Right lobe of liver (tissue), 6 donors: ENCODE measurements at regions not wholly inside any gene's neighbourhood (a gene's known extent, or its start where the extent isn't known, plus 50 kb on each side); places are given as distances from the start of the nearest gene placed in this dataset.

Experiments
- ATAC-seq, 4 donors: fragments of 200-7000 bp; cut with Tn5 transposase; one replicate each; pipeline ENCODE4 v1.9.1; 2020; ENCODE audit warnings: mild to moderate bottlenecking in 4 of 4, moderate library complexity in 4 of 4
- DNase-seq, 3 donors: peaks; one replicate each; pipeline ENCODE4 v3.0.0-alpha.2; 2020
- H3K27ac ChIP-seq, 3 donors: fragments of 200-600 bp; one replicate each; pipeline ENCODE4 v1.8.0; 2022
- H3K27me3 ChIP-seq, 2 donors: fragments of 200-600 bp; one replicate each; pipeline ENCODE4 v1.8.0; 2022
- H3K36me3 ChIP-seq, 4 donors: fragments of 200-600 bp; sonication (generic) in 1 of 4; one replicate each; pipeline versions ENCODE4 v1.5.1 to v1.8.0; 2017 to 2022; ENCODE audit warnings: control low read depth in 1 of 4
- H3K4me1 ChIP-seq, 4 donors: fragments of 200-600 bp; sonication (generic) in 1 of 4; one replicate each; pipeline versions ENCODE4 v1.5.1 to v1.8.0; 2017 to 2022; ENCODE audit warnings: control low read depth in 1 of 4
- H3K4me3 ChIP-seq, 3 donors: fragments of 200-600 bp; one replicate each; pipeline ENCODE4 v1.8.0; 2022
- H3K9me3 ChIP-seq, 4 donors: fragments of 200-600 bp; sonication (generic) in 1 of 4; one replicate each; pipeline versions ENCODE4 v1.5.1 to v1.8.0; 2017 to 2022; ENCODE audit warnings: control low read depth in 1 of 4
- POLR2A ChIP-seq: fragments of 450-650 bp; IDR thresholded peaks from one replicate; pipeline ENCODE4 v1.6.1; 2017; ENCODE audit warnings: antibody characterized with exemption, mild to moderate bottlenecking
- WGBS: methylation state at CpG from one replicate; pipeline ENCODE4 v1.1.6; 2018; ENCODE audit warnings: low coverage, low lambda C conversion rate; ENCODE audit not compliant: insufficient coverage; ENCODE audit errors: missing lambda C conversion rate; 5-methylcytosine and 5-hydroxymethylcytosine counted together
- intact Hi-C, 2 donors: fragments of 100-400 bp; cut with DNase I; formaldehyde crosslinking; loops; one replicate each; pipeline versions ENCODE4 v1.11.2 to v1.14.1; 2022
- TF ChIP-seq, protein P1 (sequence below), 4 donors: fragments of 200-600 bp in 3 of 4; fragments of 450-650 bp in 1 of 4; IDR thresholded peaks; one replicate each; pipeline versions ENCODE4 v1.5.1 to v1.8.0; 2016 to 2022; ENCODE audit warnings: antibody characterized with exemption in 4 of 4, mild to moderate bottlenecking in 2 of 4
- donor health status: DM: no; HTN: yes; CAD: no.
- donor health status: DM: no; HTN: no; CAD: no.
- donor health status: DM: no; HTN: no; CAD: no.
- donor health status: DM: no; HTN: yes; CAD: no.
- donor health status: DM: no; HTN: yes; CAD: no.

DNA sequence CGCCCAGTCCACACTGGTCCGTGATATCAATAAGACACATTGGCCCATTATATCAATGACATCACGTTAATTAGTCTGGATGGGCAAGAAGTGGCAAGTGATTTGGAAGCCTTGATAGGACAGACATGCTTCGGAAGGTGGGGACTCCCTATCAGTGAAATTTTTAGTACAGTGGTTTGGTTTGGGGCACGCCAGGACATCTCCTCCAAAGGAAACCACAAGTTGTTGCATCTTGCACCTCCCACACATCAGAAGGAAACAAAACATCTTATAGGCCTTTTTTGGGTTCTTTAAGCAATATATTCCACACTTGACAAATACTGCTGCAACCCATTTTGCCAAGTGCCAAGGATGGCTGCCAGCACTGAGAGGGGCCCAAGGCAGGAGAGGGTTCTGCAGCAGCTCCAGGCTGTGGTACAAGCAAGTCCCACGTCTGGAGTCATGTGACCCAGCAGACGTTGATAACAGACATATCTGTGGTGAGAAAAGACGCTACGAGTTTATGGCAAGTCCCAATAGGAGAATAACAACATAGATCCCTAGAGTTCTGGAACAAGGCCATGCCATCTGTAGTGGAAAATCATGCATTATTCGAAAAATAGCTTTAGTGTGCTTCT is 95.3 kb upstream of the DISP3 start:
- Histone ChIP-seq H3K9me3 (no peaks in the 10 kb centered on the region), H3K4me1 (no peaks in the 10 kb centered on the region), H3K27ac (no peak overlapping the region), H3K36me3 (no peaks in the 10 kb centered on the region), H3K4me3 (no peak overlapping the region), H3K27me3 (no peaks in the 10 kb centered on the region)
- intact Hi-C loops: no loop called here
- DNase-seq: no peak
- TF ChIP-seq, protein P1, sequence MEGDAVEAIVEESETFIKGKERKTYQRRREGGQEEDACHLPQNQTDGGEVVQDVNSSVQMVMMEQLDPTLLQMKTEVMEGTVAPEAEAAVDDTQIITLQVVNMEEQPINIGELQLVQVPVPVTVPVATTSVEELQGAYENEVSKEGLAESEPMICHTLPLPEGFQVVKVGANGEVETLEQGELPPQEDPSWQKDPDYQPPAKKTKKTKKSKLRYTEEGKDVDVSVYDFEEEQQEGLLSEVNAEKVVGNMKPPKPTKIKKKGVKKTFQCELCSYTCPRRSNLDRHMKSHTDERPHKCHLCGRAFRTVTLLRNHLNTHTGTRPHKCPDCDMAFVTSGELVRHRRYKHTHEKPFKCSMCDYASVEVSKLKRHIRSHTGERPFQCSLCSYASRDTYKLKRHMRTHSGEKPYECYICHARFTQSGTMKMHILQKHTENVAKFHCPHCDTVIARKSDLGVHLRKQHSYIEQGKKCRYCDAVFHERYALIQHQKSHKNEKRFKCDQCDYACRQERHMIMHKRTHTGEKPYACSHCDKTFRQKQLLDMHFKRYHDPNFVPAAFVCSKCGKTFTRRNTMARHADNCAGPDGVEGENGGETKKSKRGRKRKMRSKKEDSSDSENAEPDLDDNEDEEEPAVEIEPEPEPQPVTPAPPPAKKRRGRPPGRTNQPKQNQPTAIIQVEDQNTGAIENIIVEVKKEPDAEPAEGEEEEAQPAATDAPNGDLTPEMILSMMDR (IDR thresholded peaks at IDR 0.05): no peak
- TF ChIP-seq POLR2A: no peak
- no peak for ATAC-seq
- WGBS: 25% methylated on average over 7 of the region's 10 CpGs

DNA sequence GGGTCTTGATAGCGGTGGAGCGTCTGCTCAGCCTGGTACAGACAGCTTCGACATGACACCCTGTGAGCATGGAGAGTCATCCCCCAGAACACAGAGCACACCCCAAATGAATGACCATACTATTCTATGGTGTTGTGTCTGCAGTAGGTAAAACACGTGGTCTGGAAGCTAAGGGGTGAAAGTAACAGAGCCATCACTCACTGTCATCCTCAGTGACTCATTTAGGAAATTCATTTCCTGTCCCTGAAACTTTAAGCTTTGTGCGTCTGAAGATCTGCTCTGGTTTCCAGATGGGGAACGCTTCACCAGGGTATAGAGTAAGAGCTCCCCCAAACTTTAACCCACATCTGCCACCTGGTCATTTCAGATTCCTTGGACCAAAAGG is 94.8 kb upstream of the DISP3 start:
- intact Hi-C loops: no loop called here
- no peaks in the 10 kb centered on the region for H3K27me3 ChIP-seq
- DNase-seq: no peak
- H3K4me1 ChIP-seq: no peaks in the 10 kb centered on the region
- 37% methylated on average over 5 of the region's 6 CpGs for WGBS
- H3K4me3 ChIP-seq: no peak overlapping the region
- H3K27ac ChIP-seq: no peak overlapping the region
- no peaks in the 10 kb centered on the region for H3K36me3 ChIP-seq
- ATAC-seq: no peak
- no peaks in the 10 kb centered on the region for H3K9me3 ChIP-seq
- TF ChIP-seq, protein P1 (IDR thresholded peaks at IDR 0.05): no peak
- TF ChIP-seq POLR2A: no peak

DNA sequence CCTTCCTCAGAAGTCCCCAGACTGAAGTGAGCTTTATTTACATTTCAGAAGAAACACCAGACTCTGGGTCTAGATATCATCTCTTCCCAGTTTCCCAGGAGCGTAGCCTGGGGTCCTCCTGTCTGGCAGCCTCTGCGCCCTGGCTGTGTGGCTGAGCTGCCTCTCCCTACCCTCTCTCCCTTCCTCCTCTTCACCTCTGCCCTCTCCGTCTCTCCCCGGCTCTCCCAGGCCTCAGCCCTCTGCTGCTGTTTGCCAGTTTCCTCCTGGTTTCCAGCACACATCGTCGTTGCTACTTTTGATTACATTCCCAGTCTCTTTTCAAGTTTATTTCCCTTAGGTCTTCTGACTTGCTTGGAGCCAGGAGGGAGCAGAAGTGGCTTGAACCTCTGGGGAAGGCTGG is 91.1 kb upstream of the DISP3 start:
- ATAC-seq (no peak), DNase-seq (no peak)
- no peaks in the 10 kb centered on the region for H3K9me3 ChIP-seq
- intact Hi-C loops: no loop called here
- no peak overlapping the region for H3K4me3 ChIP-seq
- 18% methylated on average over 6 of the region's 6 CpGs for whole genome bisulfite sequencing
- H3K36me3 ChIP-seq: no peaks in the 10 kb centered on the region
- H3K4me1 ChIP-seq: no peaks in the 10 kb centered on the region
- H3K27ac ChIP-seq: no peak overlapping the region
- TF ChIP-seq, protein P1 (IDR thresholded peaks at IDR 0.05): no peak
- TF ChIP-seq POLR2A: no peak
- H3K27me3 ChIP-seq: no peaks in the 10 kb centered on the region

DNA sequence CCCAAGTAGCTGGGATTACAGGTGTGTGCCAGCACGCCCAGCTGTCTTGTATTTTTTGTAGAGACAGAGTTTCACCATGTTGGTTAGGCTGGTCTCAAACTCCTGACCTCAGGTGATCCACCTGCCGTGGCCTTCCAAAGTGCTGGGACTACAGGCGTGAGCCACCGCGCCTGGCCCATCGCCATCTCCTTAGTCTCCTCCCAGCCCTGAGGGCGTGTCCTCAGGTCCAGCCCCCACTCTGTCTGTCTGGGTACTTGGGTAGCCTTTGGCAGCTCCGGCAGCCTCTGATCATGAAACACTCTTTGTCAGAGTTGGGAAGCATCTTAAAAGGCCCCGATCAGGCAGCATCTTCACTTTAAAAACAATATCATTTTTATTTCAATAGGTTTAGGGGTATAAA is 90.3 kb upstream of the DISP3 start:
- H3K4me1 ChIP-seq: no peaks in the 10 kb centered on the region
- H3K4me3 ChIP-seq: no peak overlapping the region
- TF ChIP-seq, protein P1 (IDR thresholded peaks at IDR 0.05): no peak
- no peak for TF ChIP-seq POLR2A
- ATAC-seq (no peak), DNase-seq (no peak)
- H3K27me3 ChIP-seq: no peaks in the 10 kb centered on the region
- intact Hi-C loops: no loop called here
- H3K27ac ChIP-seq: no peak overlapping the region
- no peaks in the 10 kb centered on the region for H3K36me3 ChIP-seq
- WGBS: 30% methylated on average over 9 of the region's 9 CpGs
- no peaks in the 10 kb centered on the region for H3K9me3 ChIP-seq

DNA sequence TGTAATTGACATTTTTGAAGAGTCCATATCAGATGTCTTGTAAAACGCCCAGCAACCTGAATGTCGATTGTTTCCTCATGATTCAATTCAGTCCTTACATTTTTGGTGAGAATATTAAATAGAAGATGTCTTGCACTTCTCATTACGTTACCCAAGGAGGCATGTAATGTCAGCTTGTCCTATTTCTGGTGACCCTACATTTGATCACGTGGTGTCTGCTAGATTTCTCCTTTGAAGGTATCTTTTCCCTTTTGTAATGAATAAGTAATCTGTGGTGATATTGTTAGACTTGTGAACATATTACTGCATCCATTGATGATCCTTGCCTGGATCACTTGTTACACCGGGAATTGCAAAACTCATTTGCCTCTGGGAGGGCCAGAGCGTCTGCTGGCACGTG is 87.6 kb upstream of the DISP3 start:
- intact Hi-C loops: no loop called here
- Histone ChIP-seq H3K27ac (no peak overlapping the region), H3K36me3 (no peaks in the 10 kb centered on the region), H3K9me3 (no peaks in the 10 kb centered on the region), H3K4me1 (no peaks in the 10 kb centered on the region), H3K4me3 (no peak overlapping the region), H3K27me3 (no peaks in the 10 kb centered on the region)
- WGBS: 56% methylated on average over 7 of the region's 7 CpGs
- TF ChIP-seq, protein P1 (IDR thresholded peaks at IDR 0.05): no peak
- no peak for TF ChIP-seq POLR2A
- DNase-seq (no peak), ATAC-seq (no peak)
